ENCODE measurements at regions not wholly inside any gene's neighbourhood (a gene's known extent, or its start where the extent isn't known, plus 50 kb on each side); places are given as distances from the start of the nearest gene placed in this dataset.

DNA sequence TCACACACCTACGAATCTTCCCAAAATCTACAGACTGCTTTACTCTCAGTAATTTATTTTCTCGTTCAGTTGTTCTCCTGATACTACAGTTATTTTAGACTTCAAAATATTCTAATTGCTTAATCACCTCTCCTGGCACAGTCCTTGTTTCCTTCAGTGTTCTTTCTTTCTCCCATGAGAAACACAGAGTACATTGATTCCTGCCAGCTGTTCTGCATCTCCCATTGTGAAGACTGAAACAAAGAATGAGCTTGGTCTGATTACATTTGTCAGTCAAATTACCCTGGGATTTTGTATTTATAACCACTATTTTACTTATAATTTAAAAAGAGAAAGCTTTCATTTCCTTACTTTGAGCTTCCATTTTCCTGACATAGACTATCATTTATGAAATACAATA is 63.9 kb upstream of the TANK start:
- TF ChIP-seq, protein P1, sequence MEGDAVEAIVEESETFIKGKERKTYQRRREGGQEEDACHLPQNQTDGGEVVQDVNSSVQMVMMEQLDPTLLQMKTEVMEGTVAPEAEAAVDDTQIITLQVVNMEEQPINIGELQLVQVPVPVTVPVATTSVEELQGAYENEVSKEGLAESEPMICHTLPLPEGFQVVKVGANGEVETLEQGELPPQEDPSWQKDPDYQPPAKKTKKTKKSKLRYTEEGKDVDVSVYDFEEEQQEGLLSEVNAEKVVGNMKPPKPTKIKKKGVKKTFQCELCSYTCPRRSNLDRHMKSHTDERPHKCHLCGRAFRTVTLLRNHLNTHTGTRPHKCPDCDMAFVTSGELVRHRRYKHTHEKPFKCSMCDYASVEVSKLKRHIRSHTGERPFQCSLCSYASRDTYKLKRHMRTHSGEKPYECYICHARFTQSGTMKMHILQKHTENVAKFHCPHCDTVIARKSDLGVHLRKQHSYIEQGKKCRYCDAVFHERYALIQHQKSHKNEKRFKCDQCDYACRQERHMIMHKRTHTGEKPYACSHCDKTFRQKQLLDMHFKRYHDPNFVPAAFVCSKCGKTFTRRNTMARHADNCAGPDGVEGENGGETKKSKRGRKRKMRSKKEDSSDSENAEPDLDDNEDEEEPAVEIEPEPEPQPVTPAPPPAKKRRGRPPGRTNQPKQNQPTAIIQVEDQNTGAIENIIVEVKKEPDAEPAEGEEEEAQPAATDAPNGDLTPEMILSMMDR (IDR thresholded peaks at IDR 0.05) = no peak
- TF ChIP-seq, protein P2, sequence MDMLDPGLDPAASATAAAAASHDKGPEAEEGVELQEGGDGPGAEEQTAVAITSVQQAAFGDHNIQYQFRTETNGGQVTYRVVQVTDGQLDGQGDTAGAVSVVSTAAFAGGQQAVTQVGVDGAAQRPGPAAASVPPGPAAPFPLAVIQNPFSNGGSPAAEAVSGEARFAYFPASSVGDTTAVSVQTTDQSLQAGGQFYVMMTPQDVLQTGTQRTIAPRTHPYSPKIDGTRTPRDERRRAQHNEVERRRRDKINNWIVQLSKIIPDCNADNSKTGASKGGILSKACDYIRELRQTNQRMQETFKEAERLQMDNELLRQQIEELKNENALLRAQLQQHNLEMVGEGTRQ (CRISPR knock-in tag; IDR thresholded peaks at IDR 0.05) = no peak
- TF ChIP-seq NR3C1 (CRISPR knock-in tag; conservative IDR thresholded peaks at IDR 0.05; ENCODE audit: low read depth) (no peak), FOXP1 (CRISPR knock-in tag; IDR thresholded peaks at IDR 0.05; ENCODE audit: borderline replicate concordance) (no peak), ZNF121 (CRISPR knock-in tag; IDR thresholded peaks at IDR 0.05) (no peak), ESRRA (CRISPR knock-in tag; IDR thresholded peaks at IDR 0.05; ENCODE audit: borderline replicate concordance) (no peak), ZNF671 (CRISPR knock-in tag; IDR thresholded peaks at IDR 0.05) (no peak), TCF7 (CRISPR knock-in tag; IDR thresholded peaks at IDR 0.05; ENCODE audit: low read depth) (no peak), CREB1 (CRISPR knock-in tag; IDR thresholded peaks at IDR 0.05) (no peak)
